ENCODE measurements at regions not wholly inside any gene's neighbourhood (a gene's known extent, or its start where the extent isn't known, plus 50 kb on each side); places are given as distances from the start of the nearest gene placed in this dataset.

GRCh38 chr5:165560648-165561047, 2055.2 kb downstream of the MAT2B start:
- H3K4me3 ChIP-seq (ENCODE audit: low read depth, low read length) = no peak overlapping the region
- DNase-seq (ENCODE audit: low read depth) = peak; percentile 25
- TF ChIP-seq, protein P1, sequence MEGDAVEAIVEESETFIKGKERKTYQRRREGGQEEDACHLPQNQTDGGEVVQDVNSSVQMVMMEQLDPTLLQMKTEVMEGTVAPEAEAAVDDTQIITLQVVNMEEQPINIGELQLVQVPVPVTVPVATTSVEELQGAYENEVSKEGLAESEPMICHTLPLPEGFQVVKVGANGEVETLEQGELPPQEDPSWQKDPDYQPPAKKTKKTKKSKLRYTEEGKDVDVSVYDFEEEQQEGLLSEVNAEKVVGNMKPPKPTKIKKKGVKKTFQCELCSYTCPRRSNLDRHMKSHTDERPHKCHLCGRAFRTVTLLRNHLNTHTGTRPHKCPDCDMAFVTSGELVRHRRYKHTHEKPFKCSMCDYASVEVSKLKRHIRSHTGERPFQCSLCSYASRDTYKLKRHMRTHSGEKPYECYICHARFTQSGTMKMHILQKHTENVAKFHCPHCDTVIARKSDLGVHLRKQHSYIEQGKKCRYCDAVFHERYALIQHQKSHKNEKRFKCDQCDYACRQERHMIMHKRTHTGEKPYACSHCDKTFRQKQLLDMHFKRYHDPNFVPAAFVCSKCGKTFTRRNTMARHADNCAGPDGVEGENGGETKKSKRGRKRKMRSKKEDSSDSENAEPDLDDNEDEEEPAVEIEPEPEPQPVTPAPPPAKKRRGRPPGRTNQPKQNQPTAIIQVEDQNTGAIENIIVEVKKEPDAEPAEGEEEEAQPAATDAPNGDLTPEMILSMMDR (IDR thresholded peaks at IDR 0.05; ENCODE audit: control insufficient read depth, extremely low read depth, insufficient read depth) = no peak

GRCh38 chr5:165565911-165566310, 2060.5 kb downstream of the MAT2B start:
- TF ChIP-seq, protein P1 (IDR thresholded peaks at IDR 0.05; ENCODE audit: control insufficient read depth, extremely low read depth, insufficient read depth) = no peak
- no peak overlapping the region for H3K4me3 ChIP-seq (ENCODE audit: low read depth, low read length)
- no peak for DNase-seq (ENCODE audit: low read depth)

DNA sequence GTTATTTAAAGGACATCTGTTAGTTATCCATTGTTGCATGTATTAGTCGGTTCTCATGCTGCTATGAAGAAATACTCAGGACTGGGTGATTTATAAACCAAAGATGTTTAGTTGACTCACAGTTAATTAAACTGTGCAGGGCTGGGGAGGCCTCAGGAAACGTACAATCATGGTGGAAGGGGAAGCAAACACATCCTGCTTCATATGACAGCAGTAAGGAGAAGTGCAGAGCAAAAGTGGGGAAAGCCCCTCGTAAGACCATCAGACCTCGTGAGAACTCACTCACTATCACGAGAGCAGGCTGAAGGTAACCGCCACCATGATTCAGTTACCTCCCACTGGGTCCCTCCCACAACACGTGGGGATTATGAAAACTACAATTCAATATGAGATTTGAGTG, 2064.1 kb downstream of the MAT2B start:
- H3K4me3 ChIP-seq (ENCODE audit: low read depth, low read length) = no peak overlapping the region
- TF ChIP-seq, protein P1 (IDR thresholded peaks at IDR 0.05; ENCODE audit: control insufficient read depth, extremely low read depth, insufficient read depth) = no peak
- no peak for DNase-seq (ENCODE audit: low read depth)

DNA sequence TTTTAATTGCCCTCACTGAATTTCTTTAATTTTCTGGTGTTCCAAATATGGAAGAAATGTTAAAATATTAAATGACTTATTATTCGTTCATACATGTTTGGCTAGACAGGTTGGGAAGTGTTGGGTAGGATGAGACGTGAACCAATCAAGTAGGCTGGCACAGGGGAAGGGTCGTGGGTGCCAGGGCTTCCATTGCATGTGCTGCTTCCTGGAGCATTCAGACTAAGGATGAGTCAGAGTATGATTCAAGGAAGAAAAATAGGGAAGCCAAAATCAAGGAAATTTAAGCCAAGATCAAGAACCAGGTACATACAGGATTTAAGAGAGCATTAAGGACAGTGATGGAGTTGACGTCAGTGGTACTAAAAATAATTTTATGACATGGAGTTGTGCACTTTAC, 2068.0 kb downstream of the MAT2B start:
- no peak overlapping the region for H3K4me3 ChIP-seq (ENCODE audit: low read depth, low read length)
- TF ChIP-seq, protein P1 (IDR thresholded peaks at IDR 0.05; ENCODE audit: control insufficient read depth, extremely low read depth, insufficient read depth) = no peak
- no peak for DNase-seq (ENCODE audit: low read depth)

DNA sequence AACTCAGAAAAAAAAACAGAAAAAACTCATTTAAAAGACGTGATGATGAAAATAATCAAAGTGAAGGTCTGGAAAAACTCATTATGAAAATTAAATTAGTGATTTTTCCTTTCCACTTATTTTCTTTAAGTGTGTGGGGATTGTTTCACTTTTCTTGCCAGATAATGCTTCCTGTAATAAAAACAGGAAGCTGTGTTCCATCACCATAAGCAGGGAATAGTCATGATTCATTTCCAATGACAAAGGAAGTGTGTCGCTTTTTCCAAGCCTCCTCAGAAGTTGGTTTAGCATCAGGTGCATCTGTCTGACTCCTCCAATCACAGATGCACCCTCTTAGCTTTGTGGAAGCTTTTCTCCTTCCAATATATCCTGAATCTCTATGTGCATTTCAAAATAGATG, 2068.7 kb downstream of the MAT2B start:
- no peak for DNase-seq (ENCODE audit: low read depth)
- no peak overlapping the region for H3K4me3 ChIP-seq (ENCODE audit: low read depth, low read length)
- TF ChIP-seq, protein P1 (IDR thresholded peaks at IDR 0.05; ENCODE audit: control insufficient read depth, extremely low read depth, insufficient read depth) = no peak

DNA sequence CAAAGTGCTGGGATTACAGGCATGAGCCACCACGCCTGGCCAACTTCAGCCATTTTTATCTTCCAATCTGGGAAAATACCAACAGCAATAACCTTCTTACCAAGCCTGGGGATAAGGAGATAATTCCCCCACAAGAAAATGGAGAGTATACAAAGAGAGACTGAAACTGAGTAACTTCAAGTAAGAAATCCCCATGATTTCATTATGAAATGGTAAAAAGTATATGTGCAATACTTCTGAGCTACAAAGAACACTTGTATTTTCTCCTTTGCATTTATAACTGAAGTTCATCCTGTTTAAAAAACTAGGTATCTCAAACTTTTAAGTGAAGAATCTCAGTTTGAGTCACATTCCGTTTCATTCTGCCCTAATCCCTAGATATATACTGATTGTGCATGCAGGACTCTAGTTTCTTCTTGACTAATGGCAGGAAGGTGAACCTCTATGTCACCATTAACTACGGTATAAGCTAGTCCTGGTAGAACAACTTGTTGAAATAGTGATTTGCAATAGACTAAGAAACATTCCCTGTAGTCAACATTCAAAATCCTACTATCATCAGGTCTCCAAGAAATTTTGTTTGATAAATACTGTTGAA, 2071.4 kb downstream of the MAT2B start:
- no peak overlapping the region for H3K4me3 ChIP-seq (ENCODE audit: low read depth, low read length)
- TF ChIP-seq, protein P1 (IDR thresholded peaks at IDR 0.05; ENCODE audit: control insufficient read depth, extremely low read depth, insufficient read depth) = no peak
- no peak for DNase-seq (ENCODE audit: low read depth)

- no peak for DNase-seq (ENCODE audit: low read depth)
- TF ChIP-seq, protein P1 (IDR thresholded peaks at IDR 0.05; ENCODE audit: control insufficient read depth, extremely low read depth, insufficient read depth) = no peak
- no peak overlapping the region for H3K4me3 ChIP-seq (ENCODE audit: low read depth, low read length)
These were observed 2074.5 kb downstream of the MAT2B start for GRCh38 chr5:165579911-165580310.

All from LNCaP clone FGC (cell line).